OCI-LY1 (cell line): ENCODE measurements at regions not wholly inside any gene's neighbourhood (a gene's known extent, or its start where the extent isn't known, plus 50 kb on each side); places are given as distances from the start of the nearest gene placed in this dataset.

Experiments used
- H2AFZ ChIP-seq: fragments of 200-600 bp; sonication (generic), shearing (Covaris generic); 2 replicates; pipeline ENCODE4 v1.6.0; 2014; ENCODE audit warnings: antibody characterized with exemption, mild to moderate bottlenecking, low read length
- H3F3A ChIP-seq: fragments of 200-600 bp; sonication (generic), shearing (Covaris generic); 2 replicates; pipeline ENCODE4 v1.6.0; 2014; ENCODE audit warnings: mild to moderate bottlenecking, antibody characterized with exemption, low read length, moderate library complexity; ENCODE audit not compliant: insufficient read depth
- H3K27ac ChIP-seq: fragments of 200-600 bp; sonication (generic); 2 replicates; pipeline ENCODE4 v1.5.1; 2014; ENCODE audit warnings: low read length, mixed run types, mild to moderate bottlenecking, low read depth; ENCODE audit not compliant: poor library complexity, severe bottlenecking
- H3K27me3 ChIP-seq: fragments of 200-600 bp; sonication (generic); 2 replicates; pipeline ENCODE4 v1.6.0; 2014; ENCODE audit warnings: antibody characterized with exemption, mild to moderate bottlenecking, low read length, moderate library complexity; ENCODE audit not compliant: insufficient read depth
- H3K36me3 ChIP-seq: fragments of 200-600 bp; sonication (generic); 2 replicates; pipeline ENCODE4 v1.6.1; 2014; ENCODE audit warnings: mild to moderate bottlenecking, antibody characterized with exemption, low read length, moderate library complexity, mixed read lengths; ENCODE audit not compliant: insufficient read depth
- H3K4me1 ChIP-seq: fragments of 200-600 bp; sonication (generic); 2 replicates; pipeline ENCODE4 v1.5.1; 2014; ENCODE audit warnings: mild to moderate bottlenecking, low read length, moderate library complexity; ENCODE audit not compliant: insufficient read depth, severe bottlenecking
- H3K4me2 ChIP-seq: fragments of 200-600 bp; sonication (generic), shearing (Covaris generic); 2 replicates; pipeline ENCODE4 v1.6.1; 2014; ENCODE audit warnings: low read length
- H3K4me3 ChIP-seq: fragments of 200-600 bp; sonication (generic); 2 replicates; pipeline ENCODE4 v1.5.1; 2014; ENCODE audit warnings: low read length, low read depth, mild to moderate bottlenecking, mixed read lengths; ENCODE audit not compliant: poor library complexity, severe bottlenecking
- H3K79me2 ChIP-seq: fragments of 200-600 bp; shearing (Covaris generic); 2 replicates; pipeline ENCODE4 v1.6.1; 2016; ENCODE audit warnings: mixed run types, low read length, mixed read lengths; ENCODE audit not compliant: insufficient read depth
- H3K9ac ChIP-seq: fragments of 200-600 bp; sonication (generic), shearing (Covaris generic); 2 replicates; pipeline ENCODE4 v1.6.1; 2014; ENCODE audit warnings: mild to moderate bottlenecking, low read length, mixed read lengths
- H3K9me2 ChIP-seq: fragments of 200-600 bp; sonication (generic), shearing (Covaris generic); 2 replicates; pipeline ENCODE4 v1.6.1; 2014; ENCODE audit warnings: low read depth, mild to moderate bottlenecking, low read length, mixed read lengths
- H3K9me3 ChIP-seq: fragments of 200-600 bp; shearing (Covaris generic); 2 replicates; pipeline ENCODE4 v1.6.1; 2014; ENCODE audit warnings: low read length, mixed read lengths
- H4K20me1 ChIP-seq: fragments of 200-600 bp; sonication (generic), shearing (Covaris generic); 2 replicates; pipeline ENCODE4 v1.6.0; 2016; ENCODE audit warnings: mild to moderate bottlenecking, low read length; ENCODE audit not compliant: insufficient read depth
- EZH2 ChIP-seq: fragments of 200-600 bp; sonication (generic), shearing (Covaris generic); IDR thresholded peaks from 2 replicates; pipeline ENCODE4 v1.8.0; 2017; ENCODE audit warnings: borderline replicate concordance, mixed run types, mild to moderate bottlenecking, antibody characterized with exemption, low read length, moderate library complexity, mixed read lengths
- TF ChIP-seq, protein P1 (sequence below): fragments of 200-600 bp; sonication (generic), shearing (Covaris generic); IDR thresholded peaks from 2 replicates; pipeline ENCODE4 v1.5.1; 2017; ENCODE audit warnings: mild to moderate bottlenecking, antibody characterized with exemption, low read length, moderate library complexity, mixed read lengths

DNA sequence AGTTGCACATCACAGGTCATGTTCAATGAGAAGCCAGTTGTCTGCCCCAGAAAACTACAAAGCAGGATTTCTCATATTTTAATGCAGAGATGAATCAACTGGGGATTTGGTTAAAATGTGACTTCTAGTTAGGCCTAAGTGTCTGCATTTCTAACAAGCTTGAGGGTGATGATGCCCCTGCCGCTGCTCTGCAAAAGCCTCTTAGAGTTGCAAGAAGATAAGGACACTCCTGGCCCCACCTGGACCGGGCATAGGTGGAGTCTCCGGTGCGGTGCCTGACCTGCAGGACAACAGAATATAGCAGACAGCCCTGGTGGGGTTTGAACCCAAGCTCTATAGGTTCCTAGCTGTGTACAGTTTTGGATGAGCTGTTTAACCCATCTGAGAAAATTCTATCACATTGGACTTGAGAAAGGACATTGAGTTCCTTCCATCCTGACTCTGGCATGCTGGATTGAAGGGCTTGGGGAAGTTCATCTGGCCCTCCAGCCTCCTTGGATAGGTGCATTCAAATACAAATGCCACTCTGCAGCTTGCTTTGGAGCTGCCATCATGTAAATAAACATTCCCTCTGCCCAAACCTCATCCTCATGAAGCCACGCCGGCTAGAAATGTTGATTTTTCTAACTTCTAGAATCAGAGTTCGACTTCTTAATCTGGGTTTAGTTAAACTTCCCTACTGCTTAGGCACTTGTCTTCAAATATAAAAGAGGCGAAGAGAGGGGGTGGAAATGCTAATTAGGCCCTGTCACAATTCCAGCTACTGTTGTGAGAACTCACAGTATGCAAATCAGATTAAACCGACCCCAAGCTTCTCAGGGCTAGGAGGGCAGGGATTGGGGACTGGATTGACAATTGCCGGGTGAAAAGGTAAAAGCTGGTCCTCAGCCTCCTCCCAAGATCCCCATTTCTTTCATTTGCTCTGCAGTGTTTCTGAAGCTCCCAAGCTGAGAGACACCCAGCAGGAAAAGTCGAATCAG is 1225.6 kb downstream of the VRK1 start:
- no peak overlapping the region for H3K4me2 ChIP-seq

DNA sequence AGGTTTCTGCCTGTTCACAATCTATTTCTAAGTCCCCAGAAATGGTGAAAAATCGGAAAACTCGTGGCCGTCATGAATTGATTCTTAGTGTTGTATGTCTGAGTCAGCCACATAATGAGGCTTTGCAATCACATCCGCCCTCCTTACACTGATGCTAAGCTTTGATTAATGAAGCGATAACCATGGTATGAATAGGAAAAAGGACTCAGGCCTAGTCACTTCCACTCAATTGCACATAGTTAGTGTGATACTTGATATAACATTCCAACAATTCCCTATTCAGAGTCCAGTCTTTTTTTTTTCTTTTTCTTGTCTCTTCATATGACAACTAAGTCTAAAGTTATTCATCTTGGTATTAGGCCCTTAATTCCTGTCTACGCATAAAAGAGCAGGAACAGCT is 1231.0 kb downstream of the VRK1 start:
- no peak overlapping the region for H3K4me3 ChIP-seq
- H3K79me2 ChIP-seq, result no peaks in the 10 kb centered on the region
- H3F3A ChIP-seq, result no peaks in the 10 kb centered on the region
- no peaks in the 10 kb centered on the region for H3K9me2 ChIP-seq
- H3K4me1 ChIP-seq, result no peaks in the 10 kb centered on the region
- no peak overlapping the region for H2AFZ ChIP-seq
- no peak overlapping the region for H3K4me2 ChIP-seq
- TF ChIP-seq EZH2, result no peak
- TF ChIP-seq, protein P1, sequence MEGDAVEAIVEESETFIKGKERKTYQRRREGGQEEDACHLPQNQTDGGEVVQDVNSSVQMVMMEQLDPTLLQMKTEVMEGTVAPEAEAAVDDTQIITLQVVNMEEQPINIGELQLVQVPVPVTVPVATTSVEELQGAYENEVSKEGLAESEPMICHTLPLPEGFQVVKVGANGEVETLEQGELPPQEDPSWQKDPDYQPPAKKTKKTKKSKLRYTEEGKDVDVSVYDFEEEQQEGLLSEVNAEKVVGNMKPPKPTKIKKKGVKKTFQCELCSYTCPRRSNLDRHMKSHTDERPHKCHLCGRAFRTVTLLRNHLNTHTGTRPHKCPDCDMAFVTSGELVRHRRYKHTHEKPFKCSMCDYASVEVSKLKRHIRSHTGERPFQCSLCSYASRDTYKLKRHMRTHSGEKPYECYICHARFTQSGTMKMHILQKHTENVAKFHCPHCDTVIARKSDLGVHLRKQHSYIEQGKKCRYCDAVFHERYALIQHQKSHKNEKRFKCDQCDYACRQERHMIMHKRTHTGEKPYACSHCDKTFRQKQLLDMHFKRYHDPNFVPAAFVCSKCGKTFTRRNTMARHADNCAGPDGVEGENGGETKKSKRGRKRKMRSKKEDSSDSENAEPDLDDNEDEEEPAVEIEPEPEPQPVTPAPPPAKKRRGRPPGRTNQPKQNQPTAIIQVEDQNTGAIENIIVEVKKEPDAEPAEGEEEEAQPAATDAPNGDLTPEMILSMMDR, result no peak
- H4K20me1 ChIP-seq, result no peaks in the 10 kb centered on the region
- H3K9ac ChIP-seq, result no peak overlapping the region
- no peaks in the 10 kb centered on the region for H3K36me3 ChIP-seq
- no peak overlapping the region for H3K27ac ChIP-seq
- H3K27me3 ChIP-seq, result no peaks in the 10 kb centered on the region
- no peaks in the 10 kb centered on the region for H3K9me3 ChIP-seq

More for the DNA sequence above, 1225.6 kb downstream of the VRK1 start:
- Histone ChIP-seq H3K9me3 (no peaks in the 10 kb centered on the region), H4K20me1 (no peaks in the 10 kb centered on the region), H3K9me2 (no peaks in the 10 kb centered on the region), H3K36me3 (no peaks in the 10 kb centered on the region), H3K27me3 (no peaks in the 10 kb centered on the region), H3K4me3 (no peak overlapping the region), H3F3A (no peaks in the 10 kb centered on the region), H3K27ac (no peak overlapping the region), H2AFZ (no peak overlapping the region), H3K4me1 (no peaks in the 10 kb centered on the region), H3K79me2 (no peaks in the 10 kb centered on the region), H3K9ac (no peak overlapping the region)
- TF ChIP-seq, protein P1, result no peak
- no peak for TF ChIP-seq EZH2

DNA sequence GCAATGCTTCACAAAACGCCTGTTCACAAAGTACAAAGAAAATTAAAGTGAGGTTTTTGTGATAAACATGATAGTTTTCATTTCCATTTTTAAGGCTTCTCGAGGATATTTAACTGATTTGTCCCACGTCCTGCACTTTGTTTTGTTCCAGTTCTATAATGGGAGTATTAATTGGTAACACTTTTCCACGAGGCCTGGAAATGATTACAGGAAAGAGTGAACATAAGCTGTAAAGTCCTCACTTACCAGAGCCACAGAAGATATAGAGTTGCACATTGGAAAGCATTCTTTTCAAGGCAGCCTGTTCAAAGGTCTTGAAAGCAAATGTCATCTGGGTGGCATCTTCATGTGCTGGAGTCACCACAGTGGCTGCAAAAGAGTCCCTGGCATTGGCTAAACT is 1236.6 kb downstream of the BCL11B start:
- H3K4me1 ChIP-seq, result no peaks in the 10 kb centered on the region
- H3K4me2 ChIP-seq, result no peak overlapping the region
- TF ChIP-seq EZH2, result no peak
- TF ChIP-seq, protein P1, result no peak
- H3K4me3 ChIP-seq, result no peak overlapping the region
- no peaks in the 10 kb centered on the region for H3K79me2 ChIP-seq
- no peak overlapping the region for H2AFZ ChIP-seq
- no peak overlapping the region for H3K9ac ChIP-seq
- H3K36me3 ChIP-seq, result no peaks in the 10 kb centered on the region
- no peaks in the 10 kb centered on the region for H3K9me3 ChIP-seq
- no peaks in the 10 kb centered on the region for H3F3A ChIP-seq
- H4K20me1 ChIP-seq, result no peaks in the 10 kb centered on the region
- no peak overlapping the region for H3K27ac ChIP-seq
- H3K9me2 ChIP-seq, result no peaks in the 10 kb centered on the region
- no peaks in the 10 kb centered on the region for H3K27me3 ChIP-seq
